Ascending aorta (tissue), 2 donors: ENCODE measurements at regions not wholly inside any gene's neighbourhood (a gene's known extent, or its start where the extent isn't known, plus 50 kb on each side); places are given as distances from the start of the nearest gene placed in this dataset.

ENCODE experiments used
- DNase-seq, 2 donors: peaks; one replicate each; pipeline ENCODE4 v3.0.0-alpha.2; 2019; ENCODE audit warnings: low spot score in 2 of 2
- H3K27ac ChIP-seq, 2 donors: fragments of 200-600 bp; sonication (generic); one replicate each; pipeline ENCODE4 v1.5.1; 2016 to 2017; ENCODE audit warnings: mild to moderate bottlenecking in 1 of 2
- H3K27me3 ChIP-seq: fragments of 200-600 bp; sonication (generic); one replicate; pipeline ENCODE4 v1.5.1; 2017
- H3K36me3 ChIP-seq, 2 donors: fragments of 200-600 bp; sonication (generic); one replicate each; pipeline ENCODE4 v1.5.1; 2016
- H3K4me1 ChIP-seq, 2 donors: fragments of 200-600 bp; sonication (generic); one replicate each; pipeline ENCODE4 v1.5.1; 2016 to 2017; ENCODE audit warnings: mild to moderate bottlenecking in 1 of 2
- H3K4me3 ChIP-seq, 2 donors: fragments of 200-600 bp; sonication (generic); one replicate each; pipeline ENCODE4 v1.5.1; 2016 to 2017; ENCODE audit warnings: mild to moderate bottlenecking in 1 of 2
- H3K9me3 ChIP-seq, 2 donors: fragments of 200-600 bp; sonication (generic); one replicate each; pipeline ENCODE4 v1.5.1; 2016
- CTCF ChIP-seq, 3 experiments: fragments of 200-600 bp in 2 of 3; fragments of 450-650 bp in 1 of 3; sonication (generic) in 2 of 3; IDR thresholded peaks; one replicate each; pipeline ENCODE4 v1.5.1; 2016 to 2019; ENCODE audit warnings: antibody characterized with exemption in 3 of 3, mild to moderate bottlenecking in 1 of 3, moderate library complexity in 1 of 3
- intact Hi-C: fragments of 100-400 bp; cut with DNase I; formaldehyde crosslinking; loops from one replicate; pipeline ENCODE4 v1.15.1; 2023

- H3K36me3 ChIP-seq, result no peaks in the 10 kb centered on the region
- DNase-seq, result no peak
- no peaks in the 10 kb centered on the region for H3K4me1 ChIP-seq
- no peak for TF ChIP-seq CTCF (IDR thresholded peaks at IDR 0.05)
- H3K9me3 ChIP-seq, result no peaks in the 10 kb centered on the region
- no peak overlapping the region for H3K4me3 ChIP-seq
- no peaks in the 10 kb centered on the region for H3K27me3 ChIP-seq
- no peak overlapping the region for H3K27ac ChIP-seq
- intact Hi-C loops, result no loop called here
Measured at GRCh38 chr19:32232449-32232848, 113.0 kb upstream of the ZNF507 start.

GRCh38 chr19:32233091-32233490, 112.3 kb upstream of the ZNF507 start:
- H3K9me3 ChIP-seq, result no peaks in the 10 kb centered on the region
- DNase-seq, result no peak
- no peaks in the 10 kb centered on the region for H3K4me1 ChIP-seq
- TF ChIP-seq CTCF (IDR thresholded peaks at IDR 0.05), result no peak
- no peak overlapping the region for H3K4me3 ChIP-seq
- H3K27me3 ChIP-seq, result no peaks in the 10 kb centered on the region
- intact Hi-C loops, result no loop called here
- no peaks in the 10 kb centered on the region for H3K36me3 ChIP-seq
- no peak overlapping the region for H3K27ac ChIP-seq

GRCh38 chr19:32233885-32234284, 111.5 kb upstream of the ZNF507 start:
- Histone ChIP-seq H3K4me3 (no peak overlapping the region), H3K36me3 (no peaks in the 10 kb centered on the region), H3K27ac (no peak overlapping the region), H3K9me3 (no peaks in the 10 kb centered on the region), H3K4me1 (no peaks in the 10 kb centered on the region), H3K27me3 (no peaks in the 10 kb centered on the region)
- no peak for TF ChIP-seq CTCF (IDR thresholded peaks at IDR 0.05)
- DNase-seq, result no peak
- intact Hi-C loops, result no loop called here

GRCh38 chr19:32234663-32235217, 110.7 kb upstream of the ZNF507 start:
- intact Hi-C loops, result no loop called here
- no peak for DNase-seq
- no peaks in the 10 kb centered on the region for H3K4me1 ChIP-seq
- no peaks in the 10 kb centered on the region for H3K9me3 ChIP-seq
- no peaks in the 10 kb centered on the region for H3K27me3 ChIP-seq
- no peak overlapping the region for H3K27ac ChIP-seq
- H3K36me3 ChIP-seq, result no peaks in the 10 kb centered on the region
- no peak overlapping the region for H3K4me3 ChIP-seq
- no peak for TF ChIP-seq CTCF (IDR thresholded peaks at IDR 0.05)

GRCh38 chr19:32238076-32238475, 107.3 kb upstream of the ZNF507 start:
- no peaks in the 10 kb centered on the region for H3K36me3 ChIP-seq
- H3K4me1 ChIP-seq, result no peaks in the 10 kb centered on the region
- H3K4me3 ChIP-seq, result no peak overlapping the region
- no peak overlapping the region for H3K27ac ChIP-seq
- H3K9me3 ChIP-seq, result no peaks in the 10 kb centered on the region
- intact Hi-C loops, result no loop called here
- TF ChIP-seq CTCF (IDR thresholded peaks at IDR 0.05), result no peak
- no peak for DNase-seq
- H3K27me3 ChIP-seq, result no peaks in the 10 kb centered on the region

GRCh38 chr19:32240316-32240715, 105.1 kb upstream of the ZNF507 start:
- DNase-seq, result no peak
- Histone ChIP-seq H3K27me3 (no peaks in the 10 kb centered on the region), H3K9me3 (no peaks in the 10 kb centered on the region), H3K4me3 (no peak overlapping the region), H3K36me3 (no peaks in the 10 kb centered on the region), H3K27ac (no peak overlapping the region), H3K4me1 (no peaks in the 10 kb centered on the region)
- TF ChIP-seq CTCF (IDR thresholded peaks at IDR 0.05), result no peak
- intact Hi-C loops, result no loop called here
